Frontal cortex (tissue), 3 donors: ENCODE measurements at regions not wholly inside any gene's neighbourhood (a gene's known extent, or its start where the extent isn't known, plus 50 kb on each side); places are given as distances from the start of the nearest gene placed in this dataset.

Experiments used
- DNase-seq, 2 donors: peaks; one replicate each; pipeline ENCODE4 v3.0.0; 2012; ENCODE audit warnings: low spot score in 2 of 2
- FAIRE-seq: peaks from 2 replicates; lab custom pipeline; 2012; peaks lifted over from hg19 to GRCh38; lab: Jason Lieb, UNC
- donor health status: control.
- donor health status: control.
- donor health status: control.

DNA sequence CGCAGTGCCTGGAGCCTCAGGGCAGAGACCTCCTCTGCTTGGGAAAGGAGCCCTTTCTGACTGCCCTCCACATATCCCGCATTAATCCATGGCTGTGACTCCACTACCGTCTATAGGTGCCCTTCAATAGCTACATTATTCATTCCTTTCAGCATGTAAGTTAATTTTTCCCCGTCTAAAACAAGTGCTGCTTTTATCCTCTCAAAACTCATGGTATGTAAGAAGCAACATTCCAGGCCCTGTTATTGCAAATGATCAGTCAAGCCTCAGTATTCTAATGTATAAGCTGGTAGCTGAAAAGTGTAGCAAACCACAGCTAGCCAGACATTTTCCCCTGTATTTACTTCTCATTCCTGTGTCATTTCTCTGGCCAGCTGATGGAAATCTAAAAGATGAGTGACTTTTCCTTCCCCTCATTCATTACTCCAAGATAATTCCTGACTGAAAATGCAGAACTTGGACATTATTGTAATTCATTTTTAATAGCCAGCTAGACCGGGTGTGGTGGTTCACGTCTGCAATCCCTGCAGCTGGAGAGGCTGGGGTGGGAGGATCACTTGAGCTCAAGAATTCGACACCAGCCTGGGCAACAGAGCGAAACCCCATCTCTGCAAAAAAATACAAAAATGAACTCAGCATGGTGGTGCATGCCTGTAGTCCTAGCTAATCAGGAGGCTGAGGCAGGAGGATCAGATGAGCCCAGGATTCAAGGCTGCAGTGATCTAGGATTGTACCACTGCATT is 88.5 kb upstream of the SOD1 start:
- FAIRE-seq, result no peak
- DNase-seq, result no peak

DNA sequence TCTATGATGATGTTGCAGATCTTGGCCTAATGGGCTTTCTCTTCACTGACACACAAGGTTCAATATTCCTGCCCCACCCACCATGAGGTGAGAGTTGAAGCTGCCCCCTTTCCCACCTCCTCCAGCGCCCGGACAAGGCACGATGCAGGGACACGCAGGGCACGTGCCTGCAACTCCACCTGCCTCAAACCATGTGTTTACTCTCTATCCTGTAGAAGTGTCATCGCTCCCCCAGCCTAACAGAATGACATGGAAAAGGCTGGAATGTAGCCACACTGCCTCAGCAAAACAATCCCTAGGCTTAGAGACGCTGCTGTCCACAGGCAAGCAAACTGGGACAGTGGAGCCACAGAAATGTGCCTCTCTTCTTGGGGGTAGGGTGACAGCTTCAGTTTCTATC is 92.9 kb upstream of the SOD1 start:
- FAIRE-seq, result no peak

DNA sequence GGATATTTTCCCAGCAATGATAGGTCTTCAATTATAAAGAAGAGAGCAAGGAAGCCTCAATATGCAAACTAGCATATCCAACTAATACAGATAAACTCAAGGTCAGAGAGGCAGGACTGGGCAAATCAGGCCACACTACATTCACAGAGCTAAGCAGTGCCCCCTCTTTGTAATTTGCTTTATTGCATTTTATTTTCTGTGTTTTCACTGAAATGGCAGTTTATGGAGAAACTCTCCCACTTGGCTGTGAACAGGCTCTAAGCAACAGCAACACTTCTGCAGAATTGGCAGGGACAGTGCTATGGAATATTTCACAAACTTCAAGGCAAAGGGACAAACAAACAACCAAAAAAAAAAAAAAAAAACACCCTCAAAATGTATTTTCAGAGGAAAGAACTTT is 93.4 kb upstream of the SOD1 start:
- DNase-seq, result peak in 1 of 2 donors; percentile 34
- no peak for FAIRE-seq

More for the DNA sequence above, 92.9 kb upstream of the SOD1 start:
- DNase-seq, result no peak

DNA sequence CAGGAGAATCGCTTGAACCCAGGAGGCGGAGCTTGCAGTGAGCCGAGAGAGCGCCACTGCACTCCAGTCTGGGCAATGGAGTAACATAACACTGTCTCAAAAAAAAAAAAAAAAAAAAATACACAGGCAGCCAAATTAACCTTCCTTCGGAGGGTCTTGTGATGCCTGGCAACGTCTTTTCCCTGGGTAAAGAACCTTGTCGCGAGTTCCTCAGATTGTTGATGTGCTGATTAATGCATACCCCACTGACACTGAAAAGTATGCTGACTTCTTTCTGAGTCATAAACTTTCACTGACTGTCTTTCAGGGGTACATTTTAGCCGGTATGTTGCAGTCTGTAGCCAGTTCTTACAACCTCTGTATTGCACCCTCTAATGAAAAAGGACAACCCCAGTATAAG is 95.1 kb upstream of the SOD1 start:
- FAIRE-seq, result no peak

DNA sequence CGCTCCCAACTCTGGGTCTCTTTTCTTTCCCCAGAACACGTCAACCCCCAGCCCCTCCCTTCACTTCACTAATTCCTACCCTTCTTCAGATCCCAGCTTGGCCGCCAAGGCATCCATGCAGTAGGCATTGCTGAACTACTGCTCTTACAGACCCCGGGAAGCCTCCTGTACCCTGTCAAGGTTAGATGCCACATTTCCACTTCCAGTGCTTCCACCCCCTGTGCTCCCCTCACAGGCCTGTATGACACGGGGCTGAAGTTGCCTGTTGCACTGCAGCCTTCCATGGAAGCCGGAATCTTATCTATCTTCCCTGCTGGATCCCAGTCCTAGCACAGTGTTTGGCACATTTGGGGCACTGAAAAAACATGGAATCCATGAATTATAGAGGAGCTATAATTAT is 99.0 kb upstream of the SOD1 start:
- FAIRE-seq, result no peak
- DNase-seq, result no peak

More for the DNA sequence above, 95.1 kb upstream of the SOD1 start:
- DNase-seq, result no peak

DNA sequence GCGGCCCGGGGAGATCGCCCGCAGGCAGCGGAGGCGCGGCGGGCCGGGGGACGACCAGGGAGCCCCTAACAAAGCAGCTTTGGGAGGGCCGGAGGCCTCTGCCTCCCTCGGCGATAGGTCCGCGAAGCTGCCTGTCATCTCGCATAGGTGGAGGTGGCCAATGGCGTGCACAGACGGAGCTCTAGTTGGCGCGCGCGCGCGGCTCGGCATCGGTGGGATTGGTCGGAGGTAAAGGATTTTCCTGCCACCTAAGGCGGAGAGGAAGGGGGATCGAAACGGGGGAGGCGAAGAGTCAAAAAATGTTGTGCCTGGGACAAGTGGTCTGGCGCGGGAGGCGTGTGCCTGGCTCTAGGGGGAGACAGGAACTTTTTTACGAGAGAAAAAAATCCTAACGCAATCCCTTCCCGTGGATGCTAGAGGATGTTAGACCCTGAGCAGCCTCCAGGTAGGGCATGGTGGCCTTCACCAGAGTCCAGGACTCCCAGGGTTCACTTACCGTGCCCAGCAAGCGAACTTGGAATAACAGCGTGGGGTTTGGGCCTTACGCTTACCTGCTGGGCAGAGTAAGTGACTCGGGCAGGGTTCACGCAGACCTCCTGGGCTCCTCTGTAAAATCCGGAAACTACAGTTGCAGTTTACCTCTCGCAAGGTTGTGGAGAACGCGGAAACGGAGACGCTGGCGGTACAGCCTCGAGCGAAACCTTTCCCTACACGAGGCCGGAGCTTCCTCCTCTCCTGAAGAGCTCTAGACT is 99.9 kb upstream of the SOD1 start:
- FAIRE-seq, result no peak

DNA sequence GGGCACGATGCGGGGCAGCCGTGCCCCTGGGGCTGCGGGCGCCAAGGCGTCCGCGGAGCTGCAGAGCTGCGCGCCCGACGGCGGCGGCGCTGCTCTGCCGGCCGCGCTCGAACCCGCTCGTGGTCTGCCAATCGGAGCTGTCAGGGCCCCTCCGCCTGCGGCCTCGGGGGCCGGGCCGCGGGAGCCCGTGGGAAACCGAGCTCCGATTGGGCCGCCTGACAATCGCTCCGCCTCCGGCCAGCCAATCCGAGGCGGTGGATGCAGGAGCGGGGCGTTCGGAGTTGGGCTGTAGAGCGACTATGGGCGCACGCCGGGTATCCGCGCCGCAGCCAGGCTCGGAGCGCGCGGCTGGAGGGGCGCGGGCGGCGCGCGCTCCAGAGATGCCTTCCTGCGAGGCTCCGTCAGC is 100.5 kb upstream of the SOD1 start:
- FAIRE-seq (no peak), DNase-seq (peak; percentile 96 to 98)

More for the DNA sequence above, 99.9 kb upstream of the SOD1 start:
- DNase-seq, result peak; percentile 82 to 83

DNA sequence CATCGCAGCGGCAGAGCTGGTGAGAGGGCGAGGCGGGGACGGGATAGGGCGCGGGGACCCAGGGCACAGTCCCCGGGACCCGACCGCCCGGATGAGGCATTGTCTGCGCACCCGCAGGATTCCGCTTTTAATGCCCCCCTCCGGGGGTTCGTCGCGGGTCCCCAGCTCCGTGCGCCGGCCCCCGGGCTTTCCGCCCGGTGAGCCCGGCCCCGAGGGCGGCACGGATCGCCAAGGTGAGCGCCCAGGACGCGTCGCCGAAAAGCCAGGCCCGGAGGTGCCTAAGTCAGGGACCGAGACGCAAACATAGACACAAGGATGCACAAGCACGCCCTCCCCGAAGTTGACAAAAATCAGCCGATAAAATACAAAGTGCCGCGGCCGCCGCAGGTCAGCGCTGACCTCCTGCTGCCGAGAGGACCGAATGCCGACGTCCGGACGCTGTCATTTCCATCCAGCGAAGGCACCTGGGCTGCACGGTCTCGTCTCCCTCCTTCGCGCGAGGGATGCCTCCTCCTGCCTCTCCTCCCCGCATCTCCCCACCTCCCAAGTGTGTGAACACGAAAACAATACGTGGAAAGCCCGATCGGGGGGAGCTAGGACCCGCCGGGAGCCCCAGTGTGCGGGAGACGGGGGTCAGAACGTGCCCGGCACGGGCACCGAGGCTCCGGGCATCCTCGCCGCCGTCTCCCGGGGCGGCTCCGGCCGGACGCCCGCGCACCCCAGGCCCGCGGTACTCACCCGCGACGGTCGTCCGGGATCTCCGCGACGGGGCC is 101.1 kb upstream of the SOD1 start:
- DNase-seq (no peak), FAIRE-seq (no peak)

DNA sequence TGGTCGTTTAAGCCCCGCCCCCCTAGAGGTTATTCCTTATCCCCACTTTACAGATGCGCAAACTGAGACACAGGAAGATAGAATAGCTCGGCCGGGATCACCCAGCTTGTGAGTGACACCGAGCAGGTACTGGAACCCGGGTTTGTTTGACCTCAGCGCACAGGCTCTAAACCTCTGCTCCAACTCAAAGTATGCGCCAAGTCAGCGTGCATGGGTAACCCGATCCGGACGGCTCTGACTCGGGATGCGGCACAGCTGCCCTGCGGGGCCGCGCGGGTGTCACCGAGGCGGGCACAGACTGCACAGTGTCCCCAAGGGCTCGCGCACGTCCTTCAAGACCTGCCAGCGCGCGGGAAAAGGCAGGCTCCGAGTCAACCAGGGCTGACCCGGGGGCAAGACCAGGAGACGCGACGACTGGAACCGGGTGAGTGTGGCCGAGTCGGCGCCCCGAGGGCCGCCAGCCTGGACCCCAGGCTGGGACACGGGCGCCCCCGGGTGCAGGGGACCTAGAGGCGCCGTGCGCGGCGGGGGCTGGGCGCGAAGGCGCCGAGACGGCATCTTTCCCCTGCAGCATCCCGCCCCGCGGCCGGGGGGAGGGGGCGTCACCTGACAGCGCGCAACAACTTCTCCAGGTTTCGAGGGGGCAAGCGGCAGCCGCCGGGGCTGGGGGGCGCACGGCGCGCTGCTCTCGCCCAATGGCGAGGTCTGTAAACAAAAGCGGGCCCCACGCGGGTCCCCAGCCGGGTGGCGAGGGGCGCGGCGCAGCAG is 101.9 kb upstream of the SOD1 start:
- FAIRE-seq (no peak), DNase-seq (no peak)

DNA sequence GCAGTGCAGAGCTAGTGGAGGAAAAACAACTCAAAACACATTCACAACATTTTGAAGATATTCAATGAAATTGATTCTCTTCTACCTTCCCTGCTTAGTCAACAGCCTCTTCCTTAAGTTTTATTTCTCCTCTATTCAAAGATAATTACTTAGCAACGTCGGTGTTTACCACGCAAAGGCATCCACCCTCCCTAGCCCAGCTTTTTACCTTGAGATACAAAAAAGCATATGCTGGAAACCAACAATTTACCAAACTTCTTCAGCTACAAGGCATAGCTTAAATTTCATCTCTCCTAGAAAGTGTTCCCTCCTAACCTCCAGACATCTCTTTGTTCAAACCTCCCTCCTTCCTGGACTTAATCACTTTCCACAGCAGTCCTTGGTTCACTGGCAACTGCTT is 102.8 kb upstream of the SOD1 start:
- FAIRE-seq (no peak), DNase-seq (no peak)

DNA sequence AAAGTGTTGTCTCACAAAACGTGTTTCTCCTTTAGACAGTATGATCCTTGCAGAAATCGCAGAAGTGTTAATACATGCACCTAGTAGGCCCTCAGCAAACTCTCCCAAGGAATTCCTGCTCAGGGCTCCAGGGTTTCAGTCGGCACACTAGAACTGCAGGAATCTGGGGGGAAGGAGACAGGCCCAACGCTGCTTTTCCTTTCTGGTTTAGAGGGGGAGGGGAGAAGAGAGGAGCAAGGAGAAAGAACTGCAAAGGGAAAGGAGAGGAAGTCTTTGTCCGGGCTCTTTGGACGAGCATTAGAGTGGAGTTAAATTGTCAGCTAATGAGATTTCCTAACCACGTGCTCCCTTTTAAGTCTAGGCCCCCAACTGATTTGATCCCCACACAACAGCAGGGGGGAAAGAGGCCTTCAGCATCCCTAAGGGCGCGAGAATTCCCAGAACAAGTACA is 103.7 kb upstream of the SOD1 start:
- DNase-seq, result no peak
- FAIRE-seq, result no peak

DNA sequence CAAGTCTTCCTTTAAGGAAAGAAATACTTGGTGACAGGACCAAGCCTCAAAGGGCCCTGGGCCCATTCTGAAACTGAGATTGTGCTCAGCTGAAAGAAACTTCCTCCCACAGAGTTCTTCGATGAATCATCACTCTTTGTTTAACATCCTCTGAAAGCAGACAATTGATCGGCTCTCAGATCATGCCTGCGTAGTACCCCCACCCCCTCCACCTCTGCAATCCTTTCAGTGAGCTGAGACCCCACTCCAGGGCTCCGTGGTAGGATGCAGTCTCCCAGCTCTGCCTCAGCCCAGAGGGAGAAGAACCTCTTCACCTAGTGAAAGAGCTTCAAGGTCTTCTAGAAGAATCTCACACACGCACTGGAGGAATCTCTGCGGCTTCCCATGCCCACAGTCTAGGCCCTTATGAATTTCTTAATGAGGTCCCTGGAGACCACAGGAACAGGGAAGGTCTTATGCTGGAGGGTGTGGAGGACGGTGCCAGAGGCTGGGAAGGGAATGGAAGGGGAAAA is 104.9 kb upstream of the SOD1 start:
- DNase-seq (peak in 1 of 2 donors; percentile 41), FAIRE-seq (no peak)

DNA sequence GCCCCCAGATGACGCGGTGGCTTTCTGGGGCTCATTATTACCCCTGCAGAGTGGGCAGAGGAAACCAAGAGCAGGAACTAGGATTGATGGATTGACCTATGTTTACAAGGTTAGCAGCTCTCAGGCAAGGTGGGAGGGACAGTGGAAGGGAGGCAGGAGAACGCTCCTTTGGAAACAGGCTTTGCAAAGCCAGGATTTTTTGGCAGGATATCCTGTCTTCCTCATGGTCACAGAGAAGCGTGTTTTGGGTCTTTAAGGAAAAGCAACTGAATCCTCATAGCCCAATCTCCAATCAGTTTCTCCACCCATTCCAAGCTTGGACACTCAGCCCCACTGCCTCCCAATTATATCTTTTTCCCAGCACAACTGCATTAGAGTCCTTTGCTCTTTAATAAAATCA is 105.6 kb upstream of the SOD1 start:
- DNase-seq (no peak), FAIRE-seq (no peak)

DNA sequence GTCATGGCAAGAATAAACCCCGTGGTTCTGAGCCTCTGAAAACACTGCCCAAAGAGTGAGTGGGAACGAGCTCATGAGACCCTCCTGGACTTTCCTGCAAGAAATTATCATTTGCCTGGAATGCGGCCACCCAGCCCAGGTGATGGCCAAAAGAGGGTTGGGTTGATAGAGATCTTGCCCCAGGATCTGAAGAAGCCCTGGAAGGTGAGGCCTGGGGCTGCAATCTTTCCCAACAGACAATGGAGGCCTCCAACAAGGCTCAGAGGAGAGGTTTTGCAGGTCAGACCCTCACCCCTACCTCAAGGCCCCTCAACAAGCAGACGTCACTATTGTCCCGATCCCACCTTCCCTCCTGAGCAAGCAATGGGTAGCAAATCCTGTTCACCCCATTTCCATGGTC is 106.0 kb upstream of the SOD1 start:
- DNase-seq (no peak), FAIRE-seq (no peak)

DNA sequence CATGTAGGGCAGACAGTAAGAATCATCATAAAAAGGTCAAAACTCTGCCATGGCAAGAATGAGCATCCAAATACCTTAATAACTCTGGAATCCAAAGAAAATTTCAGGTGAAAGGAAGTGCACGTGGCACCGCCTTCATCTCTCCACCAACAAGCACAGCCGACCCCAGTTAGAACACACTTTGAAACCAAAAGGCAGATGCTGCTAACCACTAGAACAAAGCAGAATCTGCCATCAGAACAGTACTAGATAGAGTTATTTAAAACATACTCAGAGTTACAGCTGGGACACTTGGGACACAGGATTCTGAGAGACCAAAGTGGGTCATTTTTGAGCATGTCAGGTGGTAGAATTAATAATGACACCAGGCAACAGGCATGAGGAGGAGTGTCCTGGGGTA is 106.7 kb upstream of the SOD1 start:
- DNase-seq, result no peak
- FAIRE-seq, result no peak

DNA sequence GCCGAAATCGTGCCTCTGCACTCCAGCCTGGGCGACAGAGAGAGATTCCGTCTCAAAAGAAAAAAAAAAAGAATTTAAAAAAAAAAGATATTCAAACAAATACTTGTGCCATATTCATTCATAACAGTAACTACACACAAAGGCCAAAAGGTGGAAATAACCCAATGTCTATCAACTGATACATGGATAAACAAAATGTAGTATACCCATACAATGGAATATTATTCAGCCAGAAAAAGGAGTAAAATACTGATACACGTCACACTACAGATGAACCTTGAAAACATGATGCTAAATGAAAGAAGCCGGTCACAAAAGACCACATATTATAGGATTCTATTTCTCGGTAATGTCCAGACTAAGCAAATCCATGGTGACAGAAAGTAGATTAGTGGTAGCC is 109.4 kb upstream of the SOD1 start:
- FAIRE-seq, result no peak
- no peak for DNase-seq

DNA sequence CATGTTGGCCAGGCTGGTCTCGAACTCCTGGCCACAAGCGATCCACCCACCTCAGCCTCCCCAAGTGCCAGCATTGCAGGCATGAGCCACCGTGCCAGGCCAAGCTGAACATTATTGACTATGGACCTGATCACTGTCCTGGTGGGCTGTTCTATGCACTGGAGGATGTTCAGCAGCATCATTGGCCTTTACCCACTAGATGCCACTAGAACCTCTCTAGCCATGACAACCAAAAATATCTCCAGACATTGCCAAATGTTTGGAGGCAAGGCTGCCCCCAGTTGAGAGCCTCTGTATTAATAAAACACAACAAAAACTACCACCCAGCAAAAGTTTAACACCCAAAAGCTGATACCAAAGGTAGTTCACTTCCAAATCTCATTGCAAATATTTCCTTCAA is 110.8 kb upstream of the SOD1 start:
- FAIRE-seq (no peak), DNase-seq (no peak)

DNA sequence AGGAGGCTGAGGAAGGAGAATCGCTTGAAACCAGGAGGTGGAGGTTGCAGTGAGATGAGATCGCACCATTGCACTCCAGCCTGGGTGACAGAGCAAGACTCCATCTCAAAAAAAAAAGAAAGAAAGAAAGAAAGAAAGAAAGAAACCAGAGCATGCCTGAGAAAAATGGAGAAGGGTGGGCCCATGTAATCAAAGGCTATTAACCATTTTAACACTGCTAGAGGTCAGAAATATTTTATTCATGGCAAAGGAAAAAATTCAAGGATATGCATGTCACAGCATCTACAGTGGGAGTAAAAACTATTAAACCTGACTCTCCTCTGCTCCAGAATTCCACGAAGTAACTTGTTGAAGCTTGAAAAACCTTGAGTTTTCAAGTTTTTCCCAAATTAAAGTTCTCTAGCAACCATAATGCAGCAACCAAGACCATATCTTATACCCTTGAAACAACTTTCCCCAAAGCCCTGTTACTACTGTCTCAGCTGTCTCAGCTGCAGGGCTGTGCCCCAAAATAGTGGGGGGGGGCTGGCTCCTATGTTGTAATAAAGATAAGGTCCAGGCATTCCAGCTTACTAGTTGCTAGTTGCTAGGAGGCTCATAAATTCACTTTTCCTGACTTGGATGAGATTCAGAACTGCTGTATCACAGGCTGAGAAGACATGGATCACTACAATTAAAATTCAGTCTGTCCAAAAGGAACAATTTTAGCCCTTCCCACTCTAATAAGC is 112.9 kb upstream of the SOD1 start:
- FAIRE-seq (no peak), DNase-seq (no peak)

DNA sequence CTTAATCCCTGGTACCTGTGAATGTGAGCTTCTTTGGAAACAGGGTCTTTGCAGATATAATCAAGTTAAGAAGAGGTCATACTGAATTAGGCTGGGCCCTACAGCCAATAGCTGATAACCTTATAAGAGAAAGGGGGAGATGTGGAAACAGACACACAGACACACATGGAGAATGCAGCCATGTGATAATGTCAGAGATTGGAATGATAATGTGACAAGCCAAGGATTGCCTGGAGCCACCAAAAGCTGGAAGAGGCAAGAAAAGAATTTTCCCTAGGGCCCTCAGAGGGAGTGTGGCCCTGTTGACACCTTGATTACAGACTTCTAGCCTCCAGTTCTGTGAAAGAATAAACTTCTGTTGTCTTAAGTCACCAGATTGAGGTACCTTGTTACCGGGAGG is 114.5 kb upstream of the SOD1 start:
- FAIRE-seq, result no peak

More for the DNA sequence above, 114.5 kb upstream of the SOD1 start:
- no peak for DNase-seq
